ENCODE measurements at regions not wholly inside any gene's neighbourhood (a gene's known extent, or its start where the extent isn't known, plus 50 kb on each side); places are given as distances from the start of the nearest gene placed in this dataset.

DNA sequence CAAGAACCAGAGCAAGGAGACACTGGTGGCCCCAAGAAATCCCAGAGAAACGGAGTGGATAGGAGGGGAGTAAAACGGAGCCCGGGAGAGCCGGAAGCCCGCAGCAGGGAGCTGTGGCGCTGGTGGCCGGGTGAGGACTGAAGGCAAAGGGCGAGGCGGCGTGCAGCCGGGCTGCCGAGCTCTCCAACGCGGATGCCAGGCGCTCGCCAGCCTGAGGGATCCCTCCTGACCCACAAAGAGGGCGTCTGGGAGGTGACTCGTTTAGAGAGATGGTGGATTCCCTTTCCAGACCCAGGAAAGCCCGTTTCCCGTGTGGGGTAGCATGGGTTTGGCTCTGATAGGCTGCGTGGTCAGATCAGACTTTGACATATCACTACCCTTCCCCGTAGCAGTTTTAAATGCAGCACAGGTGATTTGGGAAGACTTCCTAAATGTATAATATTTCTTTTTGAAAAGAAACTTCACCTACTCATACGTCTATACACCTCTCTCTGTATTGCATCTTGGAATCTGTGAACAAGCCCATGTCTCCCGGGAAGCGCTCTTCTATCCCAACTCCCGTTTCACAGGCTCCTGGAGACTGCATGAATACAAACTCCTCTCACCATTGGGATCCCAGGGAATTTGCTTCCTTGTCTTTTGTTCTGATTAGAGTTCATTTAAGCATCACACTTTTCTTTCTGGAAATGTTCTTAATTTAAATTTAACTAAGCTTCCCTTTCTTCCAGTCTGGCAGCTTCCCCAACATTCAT, 158.1 kb downstream of the C9orf152 start:
- no peak for DNase-seq (ENCODE audit: extremely low spot score, unreplicated experiment)
- Mint-ChIP-seq H3K27me3 (ENCODE audit: unreplicated experiment) (no peaks in the 10 kb centered on the region), H3K36me3 (ENCODE audit: unreplicated experiment) (peaks cover 4% of the 10 kb centered on the region), H3K9me3 (ENCODE audit: unreplicated experiment) (no peaks in the 10 kb centered on the region), H3K4me3 (ENCODE audit: unreplicated experiment) (peak overlapping the region; percentile 97), H3K27ac (ENCODE audit: unreplicated experiment) (peak overlapping the region; percentile 94), H3K4me1 (ENCODE audit: unreplicated experiment) (peaks cover 48% of the 10 kb centered on the region)
- TF ChIP-seq, protein P1, sequence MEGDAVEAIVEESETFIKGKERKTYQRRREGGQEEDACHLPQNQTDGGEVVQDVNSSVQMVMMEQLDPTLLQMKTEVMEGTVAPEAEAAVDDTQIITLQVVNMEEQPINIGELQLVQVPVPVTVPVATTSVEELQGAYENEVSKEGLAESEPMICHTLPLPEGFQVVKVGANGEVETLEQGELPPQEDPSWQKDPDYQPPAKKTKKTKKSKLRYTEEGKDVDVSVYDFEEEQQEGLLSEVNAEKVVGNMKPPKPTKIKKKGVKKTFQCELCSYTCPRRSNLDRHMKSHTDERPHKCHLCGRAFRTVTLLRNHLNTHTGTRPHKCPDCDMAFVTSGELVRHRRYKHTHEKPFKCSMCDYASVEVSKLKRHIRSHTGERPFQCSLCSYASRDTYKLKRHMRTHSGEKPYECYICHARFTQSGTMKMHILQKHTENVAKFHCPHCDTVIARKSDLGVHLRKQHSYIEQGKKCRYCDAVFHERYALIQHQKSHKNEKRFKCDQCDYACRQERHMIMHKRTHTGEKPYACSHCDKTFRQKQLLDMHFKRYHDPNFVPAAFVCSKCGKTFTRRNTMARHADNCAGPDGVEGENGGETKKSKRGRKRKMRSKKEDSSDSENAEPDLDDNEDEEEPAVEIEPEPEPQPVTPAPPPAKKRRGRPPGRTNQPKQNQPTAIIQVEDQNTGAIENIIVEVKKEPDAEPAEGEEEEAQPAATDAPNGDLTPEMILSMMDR (IDR thresholded peaks at IDR 0.05) = no peak

DNA sequence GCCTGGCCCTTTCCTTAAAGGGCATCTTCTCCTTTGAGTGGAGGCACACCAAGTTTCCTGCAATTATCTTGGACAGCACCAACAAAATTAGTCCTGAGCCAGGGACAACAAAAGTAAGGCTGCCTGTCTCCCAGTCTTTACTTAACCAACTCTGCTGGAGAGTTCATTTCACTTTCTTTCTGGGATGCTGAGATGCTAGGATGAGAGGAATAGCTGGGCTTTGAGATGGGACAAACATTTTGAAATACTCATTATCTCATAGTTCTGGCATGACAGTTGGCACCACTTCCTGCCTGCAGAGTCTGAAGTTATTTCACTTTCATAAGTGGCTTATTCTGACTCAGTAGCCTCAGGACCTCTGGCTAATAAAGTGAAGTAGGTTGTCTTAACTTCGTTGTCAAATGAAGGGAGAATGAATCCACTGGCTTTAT, 157.0 kb downstream of the C9orf152 start:
- peaks cover 5% of the 10 kb centered on the region for H3K36me3 Mint-ChIP-seq (ENCODE audit: unreplicated experiment)
- no peaks in the 10 kb centered on the region for H3K9me3 Mint-ChIP-seq (ENCODE audit: unreplicated experiment)
- DNase-seq (ENCODE audit: extremely low spot score, unreplicated experiment) = no peak
- peak overlapping the region; percentile 94 for H3K27ac Mint-ChIP-seq (ENCODE audit: unreplicated experiment)
- peak overlapping the region; percentile 97 for H3K4me3 Mint-ChIP-seq (ENCODE audit: unreplicated experiment)
- peaks cover 47% of the 10 kb centered on the region for H3K4me1 Mint-ChIP-seq (ENCODE audit: unreplicated experiment)
- TF ChIP-seq, protein P1 (IDR thresholded peaks at IDR 0.05) = no peak
- no peaks in the 10 kb centered on the region for H3K27me3 Mint-ChIP-seq (ENCODE audit: unreplicated experiment)

DNA sequence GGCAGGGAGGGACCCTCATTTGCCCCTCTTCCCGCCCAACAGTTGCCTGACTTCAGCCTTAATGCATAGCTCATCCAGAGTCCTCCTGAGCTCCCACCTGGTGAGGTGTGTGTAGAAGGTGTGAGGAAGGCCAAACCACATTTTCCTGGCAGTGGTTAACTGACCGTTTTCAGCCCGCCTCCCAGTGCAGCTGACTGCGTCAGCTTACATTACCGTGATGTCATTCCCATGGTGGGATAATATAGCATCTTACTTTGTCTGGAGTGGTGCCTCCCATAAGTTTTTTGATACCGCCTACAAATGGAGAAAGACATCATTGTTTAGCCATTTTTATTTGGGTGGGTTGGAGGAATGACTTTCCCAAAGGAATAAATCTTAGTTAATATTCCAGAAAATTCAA, 151.9 kb downstream of the C9orf152 start:
- Mint-ChIP-seq H3K27me3 (ENCODE audit: unreplicated experiment) (no peaks in the 10 kb centered on the region), H3K4me3 (ENCODE audit: unreplicated experiment) (no peak overlapping the region), H3K27ac (ENCODE audit: unreplicated experiment) (no peak overlapping the region), H3K36me3 (ENCODE audit: unreplicated experiment) (peaks cover 5% of the 10 kb centered on the region), H3K9me3 (ENCODE audit: unreplicated experiment) (no peaks in the 10 kb centered on the region), H3K4me1 (ENCODE audit: unreplicated experiment) (peaks cover 43% of the 10 kb centered on the region)
- TF ChIP-seq, protein P1 (IDR thresholded peaks at IDR 0.05) = no peak
- no peak for DNase-seq (ENCODE audit: extremely low spot score, unreplicated experiment)

DNA sequence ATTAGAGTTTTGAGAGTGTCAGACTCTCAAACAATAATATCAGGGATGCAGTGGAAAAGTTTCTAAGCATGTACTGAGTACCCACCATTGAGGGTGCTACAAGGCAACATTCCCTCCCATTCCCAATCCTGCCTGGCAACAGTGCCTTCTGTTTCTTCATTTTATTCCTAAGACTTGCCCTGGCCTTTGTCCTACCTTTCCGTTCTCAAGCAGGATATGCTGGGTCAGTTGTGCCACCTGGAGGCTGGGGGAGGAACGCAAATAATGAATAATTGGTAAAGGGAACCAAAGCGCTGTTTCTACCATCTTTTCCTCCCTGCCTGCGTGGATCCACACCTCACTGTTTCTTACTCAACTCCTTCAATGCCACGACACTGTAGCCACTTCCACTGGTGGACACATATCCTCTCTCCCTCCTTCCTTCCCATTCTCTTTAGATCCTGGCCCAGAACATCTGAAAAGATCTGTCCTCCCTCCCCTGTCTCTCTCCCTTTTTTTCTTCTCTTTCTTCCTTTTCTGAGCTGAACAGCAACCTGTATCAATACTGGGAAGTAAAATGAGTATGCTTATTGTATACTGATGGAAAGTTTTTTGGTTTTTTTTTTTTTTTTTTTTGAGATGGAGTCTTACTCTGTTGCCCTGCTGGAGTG, 149.5 kb downstream of the C9orf152 start:
- TF ChIP-seq, protein P1 (IDR thresholded peaks at IDR 0.05) = peak; percentile 65
- H3K4me3 Mint-ChIP-seq (ENCODE audit: unreplicated experiment) = no peak overlapping the region
- no peaks in the 10 kb centered on the region for H3K9me3 Mint-ChIP-seq (ENCODE audit: unreplicated experiment)
- H3K27ac Mint-ChIP-seq (ENCODE audit: unreplicated experiment) = peak overlapping the region; percentile 75
- H3K27me3 Mint-ChIP-seq (ENCODE audit: unreplicated experiment) = no peaks in the 10 kb centered on the region
- peaks cover 5% of the 10 kb centered on the region for H3K36me3 Mint-ChIP-seq (ENCODE audit: unreplicated experiment)
- peaks cover 33% of the 10 kb centered on the region for H3K4me1 Mint-ChIP-seq (ENCODE audit: unreplicated experiment)
- no peak for DNase-seq (ENCODE audit: extremely low spot score, unreplicated experiment)

DNA sequence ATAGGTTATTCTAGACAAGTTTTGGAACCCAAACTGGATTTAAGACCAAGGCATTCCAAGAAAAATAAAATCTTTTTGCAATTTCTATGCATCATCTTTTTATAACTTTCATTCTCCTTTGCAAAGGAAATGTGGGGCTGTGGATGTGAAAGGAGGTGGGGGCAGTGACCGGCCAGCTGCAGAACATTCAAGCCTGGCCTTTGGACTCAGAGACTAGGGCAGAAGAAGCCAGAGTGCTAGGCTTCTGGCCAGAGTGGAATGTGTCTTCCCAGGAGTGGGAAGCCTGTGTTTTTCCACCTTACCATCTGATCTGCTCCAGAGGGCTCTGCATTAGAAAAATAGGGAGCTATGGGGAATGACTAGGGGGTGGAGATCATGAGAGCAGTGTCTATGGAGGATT, 148.5 kb downstream of the C9orf152 start:
- Mint-ChIP-seq H3K27me3 (ENCODE audit: unreplicated experiment) (no peaks in the 10 kb centered on the region), H3K27ac (ENCODE audit: unreplicated experiment) (peak overlapping the region; percentile 75), H3K4me3 (ENCODE audit: unreplicated experiment) (no peak overlapping the region), H3K9me3 (ENCODE audit: unreplicated experiment) (no peaks in the 10 kb centered on the region), H3K36me3 (ENCODE audit: unreplicated experiment) (peaks cover 2% of the 10 kb centered on the region), H3K4me1 (ENCODE audit: unreplicated experiment) (peaks cover 29% of the 10 kb centered on the region)
- TF ChIP-seq, protein P1 (IDR thresholded peaks at IDR 0.05) = no peak
- no peak for DNase-seq (ENCODE audit: extremely low spot score, unreplicated experiment)

Data from osteocyte (in vitro differentiated cells).